Mesothelial cell of epicardium (in vitro differentiated cells): ENCODE measurements at regions not wholly inside any gene's neighbourhood (a gene's known extent, or its start where the extent isn't known, plus 50 kb on each side); places are given as distances from the start of the nearest gene placed in this dataset.

Experiments used
- DNase-seq, 2 experiments: peaks; one replicate each; pipeline ENCODE4 v3.0.0; 2021; ENCODE audit warnings: low spot score in 2 of 2; ENCODE audit not compliant: unreplicated experiment in 2 of 2
- H3K27ac Mint-ChIP-seq: 2 replicates; pipeline ENCODE4 v1.8.0; 2021; ENCODE audit warnings: mixed read lengths
- H3K27me3 Mint-ChIP-seq: 2 replicates; pipeline ENCODE4 v1.8.0; 2021; ENCODE audit warnings: low read depth, mixed read lengths
- H3K36me3 Mint-ChIP-seq: 2 replicates; pipeline ENCODE4 v1.8.0; 2021; ENCODE audit warnings: mixed read lengths
- H3K4me1 Mint-ChIP-seq: 2 replicates; pipeline ENCODE4 v1.8.0; 2021; ENCODE audit warnings: mixed read lengths
- H3K4me3 Mint-ChIP-seq: 2 replicates; pipeline ENCODE4 v1.8.0; 2021; ENCODE audit warnings: mild to moderate bottlenecking, moderate library complexity, mixed read lengths
- H3K9me3 Mint-ChIP-seq: 2 replicates; pipeline ENCODE4 v1.8.0; 2021; ENCODE audit warnings: mixed read lengths
- TF ChIP-seq, protein P1 (sequence below): fragments of 200-600 bp; sonication (generic); IDR thresholded peaks from one replicate; pipeline ENCODE4 v1.5.0; 2021; ENCODE audit warnings: antibody characterized with exemption; ENCODE audit not compliant: unreplicated experiment

DNA sequence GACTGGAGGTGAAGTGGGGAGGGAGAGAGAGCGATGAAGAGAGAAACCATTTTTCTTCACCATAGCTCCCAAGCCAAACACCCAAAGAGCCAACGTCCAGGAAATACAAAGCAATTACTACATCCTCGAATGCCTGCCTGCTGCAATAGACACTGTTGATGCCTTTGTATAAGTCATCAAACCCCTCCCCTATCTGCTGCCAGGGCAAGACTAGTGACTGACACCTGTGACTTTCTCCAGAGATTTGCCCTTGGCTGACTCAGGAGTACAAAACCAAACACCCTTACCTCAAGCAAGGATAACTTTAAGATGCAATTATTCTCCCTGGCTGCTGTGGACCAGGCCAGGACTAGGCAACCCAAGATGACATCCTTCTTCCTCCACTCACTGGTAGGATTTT is 81.8 kb upstream of the RASA1 start:
- Mint-ChIP-seq H3K27me3 (peaks cover 6% of the 10 kb centered on the region), H3K9me3 (no peaks in the 10 kb centered on the region), H3K36me3 (no peaks in the 10 kb centered on the region), H3K27ac (no peak overlapping the region), H3K4me3 (no peak overlapping the region), H3K4me1 (peaks cover 12% of the 10 kb centered on the region)
- DNase-seq, result no peak
- TF ChIP-seq, protein P1, sequence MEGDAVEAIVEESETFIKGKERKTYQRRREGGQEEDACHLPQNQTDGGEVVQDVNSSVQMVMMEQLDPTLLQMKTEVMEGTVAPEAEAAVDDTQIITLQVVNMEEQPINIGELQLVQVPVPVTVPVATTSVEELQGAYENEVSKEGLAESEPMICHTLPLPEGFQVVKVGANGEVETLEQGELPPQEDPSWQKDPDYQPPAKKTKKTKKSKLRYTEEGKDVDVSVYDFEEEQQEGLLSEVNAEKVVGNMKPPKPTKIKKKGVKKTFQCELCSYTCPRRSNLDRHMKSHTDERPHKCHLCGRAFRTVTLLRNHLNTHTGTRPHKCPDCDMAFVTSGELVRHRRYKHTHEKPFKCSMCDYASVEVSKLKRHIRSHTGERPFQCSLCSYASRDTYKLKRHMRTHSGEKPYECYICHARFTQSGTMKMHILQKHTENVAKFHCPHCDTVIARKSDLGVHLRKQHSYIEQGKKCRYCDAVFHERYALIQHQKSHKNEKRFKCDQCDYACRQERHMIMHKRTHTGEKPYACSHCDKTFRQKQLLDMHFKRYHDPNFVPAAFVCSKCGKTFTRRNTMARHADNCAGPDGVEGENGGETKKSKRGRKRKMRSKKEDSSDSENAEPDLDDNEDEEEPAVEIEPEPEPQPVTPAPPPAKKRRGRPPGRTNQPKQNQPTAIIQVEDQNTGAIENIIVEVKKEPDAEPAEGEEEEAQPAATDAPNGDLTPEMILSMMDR, result no peak

DNA sequence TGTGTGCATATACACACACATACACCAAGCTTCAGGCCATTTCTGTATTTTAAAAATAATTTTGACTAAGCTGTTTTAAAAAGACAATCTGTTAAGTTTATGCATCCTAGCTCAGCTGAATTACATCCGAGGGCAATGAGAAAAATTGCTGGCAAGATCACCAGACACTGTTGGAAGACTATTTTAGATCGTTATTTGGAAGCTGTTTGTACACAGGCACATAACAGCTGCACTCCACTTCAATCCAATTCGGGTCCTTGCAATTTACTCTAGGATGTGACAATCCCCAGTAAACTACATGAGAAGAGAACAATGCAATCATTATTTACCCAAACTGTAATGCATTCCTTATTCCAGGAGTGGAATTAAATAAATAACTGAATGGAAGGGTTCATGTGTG is 79.3 kb upstream of the RASA1 start:
- TF ChIP-seq, protein P1, result no peak
- peaks cover 4% of the 10 kb centered on the region for H3K4me1 Mint-ChIP-seq
- H3K27me3 Mint-ChIP-seq, result peaks cover 5% of the 10 kb centered on the region
- no peak overlapping the region for H3K4me3 Mint-ChIP-seq
- no peaks in the 10 kb centered on the region for H3K36me3 Mint-ChIP-seq
- no peak overlapping the region for H3K27ac Mint-ChIP-seq
- no peaks in the 10 kb centered on the region for H3K9me3 Mint-ChIP-seq
- DNase-seq, result no peak

DNA sequence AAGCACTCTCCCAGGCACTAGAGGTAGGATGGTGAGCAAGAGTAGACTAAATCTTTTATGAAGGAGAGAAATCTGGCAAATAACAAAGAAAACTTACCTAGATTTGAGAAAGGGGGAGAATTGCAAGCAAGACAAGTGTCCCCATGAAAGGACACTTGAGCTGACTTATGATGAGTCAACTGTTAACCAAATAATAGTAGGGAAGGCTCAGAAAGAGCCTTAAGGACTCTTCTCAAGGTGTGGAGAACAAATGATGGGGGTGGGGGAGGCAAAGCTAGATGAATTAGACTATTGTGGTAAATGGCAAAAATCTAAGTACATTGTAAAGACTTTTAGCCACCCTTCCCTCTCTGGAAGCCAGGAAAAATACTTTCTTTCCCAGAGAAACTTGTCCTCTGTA is 77.6 kb upstream of the RASA1 start:
- Mint-ChIP-seq H3K9me3 (no peaks in the 10 kb centered on the region), H3K4me1 (peaks cover 9% of the 10 kb centered on the region), H3K27me3 (no peaks in the 10 kb centered on the region), H3K36me3 (no peaks in the 10 kb centered on the region), H3K4me3 (no peak overlapping the region), H3K27ac (no peak overlapping the region)
- TF ChIP-seq, protein P1, result no peak
- no peak for DNase-seq

GRCh38 chr5:87190687-87191086 is 77.0 kb upstream of the RASA1 start:
- no peaks in the 10 kb centered on the region for H3K9me3 Mint-ChIP-seq
- H3K4me1 Mint-ChIP-seq, result peaks cover 16% of the 10 kb centered on the region
- H3K4me3 Mint-ChIP-seq, result no peak overlapping the region
- DNase-seq, result no peak
- no peaks in the 10 kb centered on the region for H3K27me3 Mint-ChIP-seq
- no peaks in the 10 kb centered on the region for H3K36me3 Mint-ChIP-seq
- TF ChIP-seq, protein P1, result no peak
- H3K27ac Mint-ChIP-seq, result no peak overlapping the region

- H3K36me3 Mint-ChIP-seq, result no peaks in the 10 kb centered on the region
- H3K4me1 Mint-ChIP-seq, result peaks cover 16% of the 10 kb centered on the region
- no peak overlapping the region for H3K4me3 Mint-ChIP-seq
- no peak for DNase-seq
- no peak overlapping the region for H3K27ac Mint-ChIP-seq
- TF ChIP-seq, protein P1, result no peak
- no peaks in the 10 kb centered on the region for H3K9me3 Mint-ChIP-seq
- no peaks in the 10 kb centered on the region for H3K27me3 Mint-ChIP-seq
These were observed 76.0 kb upstream of the RASA1 start for GRCh38 chr5:87191645-87192044.

- no peak overlapping the region for H3K4me3 Mint-ChIP-seq
- DNase-seq, result no peak
- H3K27ac Mint-ChIP-seq, result peak overlapping the region; percentile 54
- H3K4me1 Mint-ChIP-seq, result peaks cover 12% of the 10 kb centered on the region
- H3K9me3 Mint-ChIP-seq, result peaks cover 10% of the 10 kb centered on the region
- TF ChIP-seq, protein P1, result no peak
- H3K27me3 Mint-ChIP-seq, result no peaks in the 10 kb centered on the region
- no peaks in the 10 kb centered on the region for H3K36me3 Mint-ChIP-seq
These were observed 72.5 kb upstream of the RASA1 start for GRCh38 chr5:87195104-87195591.
